SK-N-SH treated with all-trans-retinoic acid at 6 μM for 48 hours (cell line): ENCODE measurements at regions not wholly inside any gene's neighbourhood (a gene's known extent, or its start where the extent isn't known, plus 50 kb on each side); places are given as distances from the start of the nearest gene placed in this dataset.

Experiments
- ATAC-seq: fragments of 200-7000 bp; cut with Tn5 transposase; 3 replicates; pipeline ENCODE4 v1.9.1; 2020; ENCODE audit warnings: mild to moderate bottlenecking, moderate library complexity
- ARNTL ChIP-seq: fragments of 450-650 bp; formaldehyde crosslinking; IDR thresholded peaks from 2 replicates; pipeline ENCODE4 v1.5.0; 2020; ENCODE audit warnings: low read depth, mild to moderate bottlenecking, moderate library complexity, borderline replicate concordance
- BACH2 ChIP-seq: fragments of 250-450 bp; sonication (Bioruptor Pico); IDR thresholded peaks from 2 replicates; pipeline ENCODE4 v1.9.0; 2021; ENCODE audit warnings: mild to moderate bottlenecking, borderline replicate concordance
- CREB5 ChIP-seq: fragments of 250-450 bp; sonication (Bioruptor Pico); IDR thresholded peaks from 2 replicates; pipeline ENCODE4 v1.5.1; 2020; ENCODE audit warnings: low read depth, mild to moderate bottlenecking, moderate library complexity
- CSDC2 ChIP-seq: fragments of 250-450 bp; sonication (Bioruptor Pico); IDR thresholded peaks from 2 replicates; pipeline ENCODE4 v1.5.0; 2020; ENCODE audit warnings: mild to moderate bottlenecking, moderate library complexity
- CSRNP3 ChIP-seq: fragments of 250-450 bp; sonication (Bioruptor Pico); IDR thresholded peaks from 2 replicates; pipeline ENCODE4 v1.5.1; 2021; ENCODE audit warnings: mild to moderate bottlenecking, moderate library complexity
- ESRRG ChIP-seq: fragments of 250-450 bp; sonication (Bioruptor Pico); IDR thresholded peaks from 2 replicates; pipeline ENCODE4 v1.6.1; 2021; ENCODE audit warnings: mild to moderate bottlenecking
- GLIS3 ChIP-seq: fragments of 250-450 bp; sonication (Bioruptor Pico); IDR thresholded peaks from 2 replicates; pipeline ENCODE4 v1.5.0; 2020; ENCODE audit warnings: mild to moderate bottlenecking, moderate library complexity
- ISL1 ChIP-seq: fragments of 250-450 bp; sonication (Bioruptor Pico); IDR thresholded peaks from 2 replicates; pipeline ENCODE4 v2.1.2; 2022; ENCODE audit warnings: mild to moderate bottlenecking, moderate library complexity
- OSR1 ChIP-seq: fragments of 250-450 bp; sonication (Bioruptor Pico); IDR thresholded peaks from 2 replicates; pipeline ENCODE4 v1.8.0; 2022; ENCODE audit warnings: moderate library complexity, mild to moderate bottlenecking, inconsistent platforms
- PATZ1 ChIP-seq: fragments of 250-450 bp; sonication (Bioruptor Pico); IDR thresholded peaks from 2 replicates; pipeline ENCODE4 v1.8.0; 2020; ENCODE audit warnings: mild to moderate bottlenecking, moderate library complexity, borderline replicate concordance
- POU6F1 ChIP-seq: fragments of 250-450 bp; sonication (Bioruptor Pico); IDR thresholded peaks from 2 replicates; pipeline ENCODE4 v1.8.0; 2021; ENCODE audit warnings: low read depth, mild to moderate bottlenecking, moderate library complexity, borderline replicate concordance
- RARB ChIP-seq: fragments of 250-450 bp; sonication (Bioruptor Pico); IDR thresholded peaks from 2 replicates; pipeline ENCODE4 v1.8.0; 2021; ENCODE audit warnings: mild to moderate bottlenecking, moderate library complexity
- SNAI2 ChIP-seq: fragments of 250-450 bp; sonication (Bioruptor Pico); IDR thresholded peaks from 2 replicates; pipeline ENCODE4 v1.5.0; 2020; ENCODE audit warnings: mild to moderate bottlenecking, moderate library complexity
- TSHZ2 ChIP-seq: fragments of 250-450 bp; sonication (Bioruptor Pico); IDR thresholded peaks from 2 replicates; pipeline ENCODE4 v1.5.0; 2020; ENCODE audit warnings: mild to moderate bottlenecking, moderate library complexity
- ZC3H10 ChIP-seq: fragments of 250-450 bp; sonication (Bioruptor Pico); IDR thresholded peaks from 2 replicates; pipeline ENCODE4 v1.5.1; 2021; ENCODE audit warnings: mild to moderate bottlenecking, moderate library complexity
- ZFP3 ChIP-seq: fragments of 250-450 bp; sonication (Bioruptor Pico); IDR thresholded peaks from 2 replicates; pipeline ENCODE4 v1.5.0; 2020; ENCODE audit warnings: mild to moderate bottlenecking, moderate library complexity
- ZFP30 ChIP-seq: fragments of 450-650 bp; formaldehyde crosslinking; IDR thresholded peaks from 2 replicates; pipeline ENCODE4 v1.5.0; 2022; ENCODE audit warnings: mild to moderate bottlenecking, moderate library complexity
- ZNF565 ChIP-seq: fragments of 450-650 bp; formaldehyde crosslinking; conservative IDR thresholded peaks from 2 replicates; pipeline ENCODE4 v1.5.0; 2020; ENCODE audit warnings: low read depth, mild to moderate bottlenecking, moderate library complexity
- ZNF8 ChIP-seq: fragments of 450-650 bp; formaldehyde crosslinking; IDR thresholded peaks from 2 replicates; pipeline ENCODE4 v1.5.0; 2020; ENCODE audit warnings: mild to moderate bottlenecking, moderate library complexity

GRCh38 chr19:30155381-30156200 is 213.6 kb downstream of the URI1 start (continued):
- TF ChIP-seq RARB (CRISPR knock-in tag) (no peak), POU6F1 (CRISPR knock-in tag) (no peak), CSDC2 (CRISPR knock-in tag) (no peak), OSR1 (CRISPR knock-in tag) (no peak)

- TF ChIP-seq ZC3H10 (CRISPR knock-in tag), result no peak
- TF ChIP-seq RARB (CRISPR knock-in tag), result no peak
- no peak for TF ChIP-seq BACH2 (CRISPR knock-in tag)
- no peak for TF ChIP-seq PATZ1 (CRISPR knock-in tag)
- no peak for TF ChIP-seq GLIS3 (CRISPR knock-in tag)
- no peak for TF ChIP-seq ZFP3 (CRISPR knock-in tag)
- TF ChIP-seq ESRRG (CRISPR knock-in tag), result no peak
- no peak for TF ChIP-seq CSRNP3 (CRISPR knock-in tag)
- no peak for TF ChIP-seq TSHZ2
- TF ChIP-seq CREB5 (CRISPR knock-in tag), result no peak
- no peak for TF ChIP-seq ISL1 (CRISPR knock-in tag)
- TF ChIP-seq ZNF8 (CRISPR knock-in tag), result no peak
- no peak for ATAC-seq
Observed at GRCh38 chr19:30156646-30157045, 214.6 kb downstream of the URI1 start.

GRCh38 chr19:30158067-30158892 is 213.9 kb upstream of the ZNF536 start:
- TF ChIP-seq ARNTL (CRISPR knock-in tag) (no peak), GLIS3 (CRISPR knock-in tag) (no peak), OSR1 (CRISPR knock-in tag) (no peak), ZFP30 (CRISPR knock-in tag) (no peak), CREB5 (CRISPR knock-in tag) (no peak), ZNF565 (CRISPR knock-in tag) (no peak), CSDC2 (CRISPR knock-in tag) (no peak), RARB (CRISPR knock-in tag) (no peak), ZFP3 (CRISPR knock-in tag) (no peak), PATZ1 (CRISPR knock-in tag) (no peak), SNAI2 (CRISPR knock-in tag) (no peak), ESRRG (CRISPR knock-in tag) (no peak), ZNF8 (CRISPR knock-in tag) (no peak), BACH2 (CRISPR knock-in tag) (no peak)
- no peak for ATAC-seq
